ENCODE measurements at regions not wholly inside any gene's neighbourhood (a gene's known extent, or its start where the extent isn't known, plus 50 kb on each side); places are given as distances from the start of the nearest gene placed in this dataset.

DNA sequence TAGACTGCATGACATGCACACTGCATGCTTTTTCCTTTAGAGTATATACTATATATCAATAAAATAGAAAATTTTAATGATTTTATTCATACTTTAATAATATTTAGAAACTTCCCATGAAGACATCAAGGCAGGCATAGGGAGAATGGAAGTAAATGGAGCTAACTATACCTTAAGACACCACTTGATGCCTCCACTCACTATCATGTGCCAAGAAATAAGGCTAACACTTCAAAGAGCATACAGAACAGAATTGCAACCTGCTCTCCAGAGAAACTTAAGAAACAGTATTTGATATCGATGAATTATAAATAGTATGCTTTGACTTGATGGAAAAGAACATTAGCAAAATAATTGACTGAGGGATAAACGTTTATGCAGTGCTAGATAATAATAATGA lies 192.6 kb upstream of the MBNL1 start:
- ATAC-seq (no peak), DNase-seq (ENCODE audit: low spot score) (no peak)
- peaks cover 23% of the 10 kb centered on the region for H3K9me3 Mint-ChIP-seq
- POLR2A ChIA-PET: no interaction called here
- CTCF ChIA-PET: no interaction called here
- no peaks in the 10 kb centered on the region for H3K27me3 Mint-ChIP-seq (ENCODE audit: low read depth)
- no peak overlapping the region for H3K4me3 Mint-ChIP-seq
- TF ChIP-seq JAZF1 (CRISPR knock-in tag; IDR thresholded peaks at IDR 0.05) (no peak), ZNF263 (CRISPR knock-in tag; IDR thresholded peaks at IDR 0.05; ENCODE audit: low read depth) (no peak), IRF2 (CRISPR knock-in tag; IDR thresholded peaks at IDR 0.05; ENCODE audit: borderline replicate concordance, low read depth) (no peak), ZNF121 (CRISPR knock-in tag; IDR thresholded peaks at IDR 0.05) (no peak), CREB1 (CRISPR knock-in tag; IDR thresholded peaks at IDR 0.05) (no peak), ESRRA (CRISPR knock-in tag; IDR thresholded peaks at IDR 0.05; ENCODE audit: borderline replicate concordance) (no peak), ATF1 (CRISPR knock-in tag; IDR thresholded peaks at IDR 0.05) (no peak), ZNF138 (CRISPR knock-in tag; conservative IDR thresholded peaks at IDR 0.05) (no peak), TP53 (CRISPR knock-in tag; IDR thresholded peaks at IDR 0.05) (no peak), NR2C2 (CRISPR knock-in tag; IDR thresholded peaks at IDR 0.05) (no peak), NFE2L1 (CRISPR knock-in tag; IDR thresholded peaks at IDR 0.05) (no peak), ZBTB21 (CRISPR knock-in tag; IDR thresholded peaks at IDR 0.05; ENCODE audit: borderline replicate concordance) (no peak), SMAD3 (CRISPR knock-in tag; IDR thresholded peaks at IDR 0.05; ENCODE audit: borderline replicate concordance) (no peak)
- TF ChIP-seq, protein P1, sequence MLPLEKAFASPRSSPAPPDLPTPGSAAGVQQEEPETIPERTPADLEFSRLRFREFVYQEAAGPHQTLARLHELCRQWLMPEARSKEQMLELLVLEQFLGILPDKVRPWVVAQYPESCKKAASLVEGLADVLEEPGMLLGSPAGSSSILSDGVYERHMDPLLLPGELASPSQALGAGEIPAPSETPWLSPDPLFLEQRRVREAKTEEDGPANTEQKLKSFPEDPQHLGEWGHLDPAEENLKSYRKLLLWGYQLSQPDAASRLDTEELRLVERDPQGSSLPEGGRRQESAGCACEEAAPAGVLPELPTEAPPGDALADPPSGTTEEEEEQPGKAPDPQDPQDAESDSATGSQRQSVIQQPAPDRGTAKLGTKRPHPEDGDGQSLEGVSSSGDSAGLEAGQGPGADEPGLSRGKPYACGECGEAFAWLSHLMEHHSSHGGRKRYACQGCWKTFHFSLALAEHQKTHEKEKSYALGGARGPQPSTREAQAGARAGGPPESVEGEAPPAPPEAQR (CRISPR knock-in tag; IDR thresholded peaks at IDR 0.05): no peak
- TF ChIP-seq, protein P2, sequence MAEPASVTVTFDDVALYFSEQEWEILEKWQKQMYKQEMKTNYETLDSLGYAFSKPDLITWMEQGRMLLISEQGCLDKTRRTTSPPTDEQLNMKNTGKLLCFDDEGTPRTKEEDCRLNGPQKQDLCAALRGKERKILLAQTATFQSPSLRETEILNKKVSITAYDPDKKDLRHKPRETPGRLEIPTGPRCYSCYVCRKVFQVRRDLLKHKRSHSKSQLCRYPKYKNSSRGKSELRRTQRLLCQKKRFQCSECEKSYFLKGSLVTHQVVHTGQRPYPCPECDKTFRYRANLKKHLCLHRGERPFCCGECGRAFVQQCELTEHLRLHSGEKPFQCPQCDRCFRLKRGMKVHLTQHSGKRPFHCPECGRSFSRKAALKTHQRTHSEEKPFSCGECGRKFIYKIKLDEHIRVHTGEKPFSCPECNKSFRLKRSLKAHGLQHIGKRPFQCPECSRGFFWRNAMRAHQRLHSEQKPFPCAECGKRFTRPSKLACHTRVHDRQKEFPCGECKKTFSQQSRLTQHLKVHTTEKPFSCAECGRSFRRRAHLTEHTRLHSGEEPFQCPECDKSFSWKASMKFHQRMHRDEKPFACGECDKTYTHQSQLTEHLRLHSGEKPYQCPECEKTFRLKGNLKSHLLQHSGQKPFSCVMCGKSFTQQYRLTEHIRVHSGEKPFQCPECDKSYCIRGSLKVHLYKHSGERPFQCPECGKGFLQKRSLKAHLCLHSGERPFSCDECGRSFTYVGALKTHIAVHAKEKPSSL (CRISPR knock-in tag; conservative IDR thresholded peaks at IDR 0.05): no peak
- TF ChIP-seq, protein P3, sequence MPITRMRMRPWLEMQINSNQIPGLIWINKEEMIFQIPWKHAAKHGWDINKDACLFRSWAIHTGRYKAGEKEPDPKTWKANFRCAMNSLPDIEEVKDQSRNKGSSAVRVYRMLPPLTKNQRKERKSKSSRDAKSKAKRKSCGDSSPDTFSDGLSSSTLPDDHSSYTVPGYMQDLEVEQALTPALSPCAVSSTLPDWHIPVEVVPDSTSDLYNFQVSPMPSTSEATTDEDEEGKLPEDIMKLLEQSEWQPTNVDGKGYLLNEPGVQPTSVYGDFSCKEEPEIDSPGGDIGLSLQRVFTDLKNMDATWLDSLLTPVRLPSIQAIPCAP (CRISPR knock-in tag; IDR thresholded peaks at IDR 0.05): no peak
- TF ChIP-seq, protein P4, sequence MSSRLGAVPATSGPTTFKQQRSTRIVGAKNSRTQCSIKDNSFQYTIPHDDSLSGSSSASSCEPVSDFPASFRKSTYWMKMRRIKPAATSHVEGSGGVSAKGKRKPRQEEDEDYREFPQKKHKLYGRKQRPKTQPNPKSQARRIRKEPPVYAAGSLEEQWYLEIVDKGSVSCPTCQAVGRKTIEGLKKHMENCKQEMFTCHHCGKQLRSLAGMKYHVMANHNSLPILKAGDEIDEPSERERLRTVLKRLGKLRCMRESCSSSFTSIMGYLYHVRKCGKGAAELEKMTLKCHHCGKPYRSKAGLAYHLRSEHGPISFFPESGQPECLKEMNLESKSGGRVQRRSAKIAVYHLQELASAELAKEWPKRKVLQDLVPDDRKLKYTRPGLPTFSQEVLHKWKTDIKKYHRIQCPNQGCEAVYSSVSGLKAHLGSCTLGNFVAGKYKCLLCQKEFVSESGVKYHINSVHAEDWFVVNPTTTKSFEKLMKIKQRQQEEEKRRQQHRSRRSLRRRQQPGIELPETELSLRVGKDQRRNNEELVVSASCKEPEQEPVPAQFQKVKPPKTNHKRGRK (CRISPR knock-in tag; IDR thresholded peaks at IDR 0.05; ENCODE audit: borderline replicate concordance): no peak
- TF ChIP-seq, protein P5, sequence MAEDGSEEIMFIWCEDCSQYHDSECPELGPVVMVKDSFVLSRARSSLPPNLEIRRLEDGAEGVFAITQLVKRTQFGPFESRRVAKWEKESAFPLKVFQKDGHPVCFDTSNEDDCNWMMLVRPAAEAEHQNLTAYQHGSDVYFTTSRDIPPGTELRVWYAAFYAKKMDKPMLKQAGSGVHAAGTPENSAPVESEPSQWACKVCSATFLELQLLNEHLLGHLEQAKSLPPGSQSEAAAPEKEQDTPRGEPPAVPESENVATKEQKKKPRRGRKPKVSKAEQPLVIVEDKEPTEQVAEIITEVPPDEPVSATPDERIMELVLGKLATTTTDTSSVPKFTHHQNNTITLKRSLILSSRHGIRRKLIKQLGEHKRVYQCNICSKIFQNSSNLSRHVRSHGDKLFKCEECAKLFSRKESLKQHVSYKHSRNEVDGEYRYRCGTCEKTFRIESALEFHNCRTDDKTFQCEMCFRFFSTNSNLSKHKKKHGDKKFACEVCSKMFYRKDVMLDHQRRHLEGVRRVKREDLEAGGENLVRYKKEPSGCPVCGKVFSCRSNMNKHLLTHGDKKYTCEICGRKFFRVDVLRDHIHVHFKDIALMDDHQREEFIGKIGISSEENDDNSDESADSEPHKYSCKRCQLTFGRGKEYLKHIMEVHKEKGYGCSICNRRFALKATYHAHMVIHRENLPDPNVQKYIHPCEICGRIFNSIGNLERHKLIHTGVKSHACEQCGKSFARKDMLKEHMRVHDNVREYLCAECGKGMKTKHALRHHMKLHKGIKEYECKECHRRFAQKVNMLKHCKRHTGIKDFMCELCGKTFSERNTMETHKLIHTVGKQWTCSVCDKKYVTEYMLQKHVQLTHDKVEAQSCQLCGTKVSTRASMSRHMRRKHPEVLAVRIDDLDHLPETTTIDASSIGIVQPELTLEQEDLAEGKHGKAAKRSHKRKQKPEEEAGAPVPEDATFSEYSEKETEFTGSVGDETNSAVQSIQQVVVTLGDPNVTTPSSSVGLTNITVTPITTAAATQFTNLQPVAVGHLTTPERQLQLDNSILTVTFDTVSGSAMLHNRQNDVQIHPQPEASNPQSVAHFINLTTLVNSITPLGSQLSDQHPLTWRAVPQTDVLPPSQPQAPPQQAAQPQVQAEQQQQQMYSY (CRISPR knock-in tag; IDR thresholded peaks at IDR 0.05): no peak
- H3K4me1 Mint-ChIP-seq: no peaks in the 10 kb centered on the region
- H3K27ac Mint-ChIP-seq: no peak overlapping the region
- H3K36me3 Mint-ChIP-seq: peaks cover 11% of the 10 kb centered on the region
